ENCODE measurements at regions not wholly inside any gene's neighbourhood (a gene's known extent, or its start where the extent isn't known, plus 50 kb on each side); places are given as distances from the start of the nearest gene placed in this dataset.

- Histone ChIP-seq H3K9me3 (ENCODE audit: low read length) (no peaks in the 10 kb centered on the region), H4K20me1 (ENCODE audit: insufficient read depth, low read length) (no peaks in the 10 kb centered on the region), H3K27me3 (ENCODE audit: insufficient read depth, low read length) (no peaks in the 10 kb centered on the region), H3F3A (ENCODE audit: insufficient read depth, low read length) (no peaks in the 10 kb centered on the region), H3K36me3 (ENCODE audit: insufficient read depth, low read length) (no peaks in the 10 kb centered on the region), H2AFZ (ENCODE audit: low read length) (no peak overlapping the region), H3K27ac (ENCODE audit: low read depth, low read length, poor library complexity, severe bottlenecking) (no peak overlapping the region), H3K4me2 (ENCODE audit: low read length) (no peak overlapping the region), H3K9me2 (ENCODE audit: low read depth, low read length) (no peaks in the 10 kb centered on the region), H3K4me1 (ENCODE audit: insufficient read depth, low read length, severe bottlenecking) (no peaks in the 10 kb centered on the region), H3K4me3 (ENCODE audit: low read depth, low read length, poor library complexity, severe bottlenecking) (no peak overlapping the region), H3K9ac (ENCODE audit: low read length) (no peak overlapping the region), H3K79me2 (ENCODE audit: insufficient read depth, low read length) (no peaks in the 10 kb centered on the region)
- no peak for TF ChIP-seq CTCF (IDR thresholded peaks at IDR 0.05; ENCODE audit: low read length)
- no peak for TF ChIP-seq EZH2 (IDR thresholded peaks at IDR 0.05; ENCODE audit: borderline replicate concordance, low read length)
Measured at GRCh38 chr6:19052219-19052618, 665.1 kb downstream of the RNF144B start.

DNA sequence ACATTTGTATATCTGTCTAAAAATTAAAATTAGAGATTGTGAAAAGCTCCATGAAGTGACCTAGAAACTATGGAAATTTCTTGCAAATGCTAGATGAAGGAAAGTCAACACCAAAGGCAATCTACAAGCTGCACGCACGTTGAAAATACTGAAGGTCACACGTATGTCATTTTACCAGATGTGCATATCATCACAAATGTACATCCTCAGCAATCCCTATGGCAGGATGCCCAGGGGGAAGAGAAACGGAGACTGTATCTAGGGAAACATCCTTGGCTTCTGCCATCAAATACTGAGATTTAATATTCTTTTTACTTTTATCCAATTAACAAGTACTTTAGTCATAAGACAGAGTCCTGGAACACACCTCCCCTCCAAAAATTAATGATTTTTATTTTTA is 672.0 kb downstream of the RNF144B start:
- TF ChIP-seq CTCF (IDR thresholded peaks at IDR 0.05; ENCODE audit: low read length) (no peak), EZH2 (IDR thresholded peaks at IDR 0.05; ENCODE audit: borderline replicate concordance, low read length) (no peak)
- Histone ChIP-seq H3K27me3 (ENCODE audit: insufficient read depth, low read length) (no peaks in the 10 kb centered on the region), H3K27ac (ENCODE audit: low read depth, low read length, poor library complexity, severe bottlenecking) (no peak overlapping the region), H3K4me1 (ENCODE audit: insufficient read depth, low read length, severe bottlenecking) (no peaks in the 10 kb centered on the region), H4K20me1 (ENCODE audit: insufficient read depth, low read length) (no peaks in the 10 kb centered on the region), H2AFZ (ENCODE audit: low read length) (no peak overlapping the region), H3K79me2 (ENCODE audit: insufficient read depth, low read length) (no peaks in the 10 kb centered on the region), H3K36me3 (ENCODE audit: insufficient read depth, low read length) (no peaks in the 10 kb centered on the region), H3K9ac (ENCODE audit: low read length) (no peak overlapping the region), H3F3A (ENCODE audit: insufficient read depth, low read length) (no peaks in the 10 kb centered on the region), H3K4me3 (ENCODE audit: low read depth, low read length, poor library complexity, severe bottlenecking) (no peak overlapping the region), H3K9me3 (ENCODE audit: low read length) (no peaks in the 10 kb centered on the region), H3K9me2 (ENCODE audit: low read depth, low read length) (no peaks in the 10 kb centered on the region), H3K4me2 (ENCODE audit: low read length) (no peak overlapping the region)

DNA sequence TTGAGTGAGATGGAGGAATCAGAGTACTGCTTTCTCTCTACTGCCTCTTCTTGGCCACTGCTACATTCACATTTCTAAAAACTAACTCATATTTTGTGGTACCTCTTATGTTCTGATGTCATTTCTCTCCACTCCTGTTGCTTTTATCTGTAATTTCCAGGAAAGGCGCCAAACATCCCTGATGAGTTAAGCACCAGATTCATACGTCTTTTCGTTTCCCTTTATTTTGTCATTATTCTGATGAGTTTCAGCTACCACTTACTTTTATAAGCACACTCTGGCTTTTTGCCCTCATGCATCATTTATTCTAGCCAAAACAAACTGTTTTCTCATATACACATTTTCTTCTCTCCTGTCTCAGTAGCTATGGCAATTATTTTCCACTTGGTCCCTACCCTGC is 680.0 kb downstream of the RNF144B start:
- Histone ChIP-seq H2AFZ (ENCODE audit: low read length) (no peak overlapping the region), H3K27ac (ENCODE audit: low read depth, low read length, poor library complexity, severe bottlenecking) (no peak overlapping the region), H3K9ac (ENCODE audit: low read length) (no peak overlapping the region), H3K79me2 (ENCODE audit: insufficient read depth, low read length) (no peaks in the 10 kb centered on the region), H3K36me3 (ENCODE audit: insufficient read depth, low read length) (no peaks in the 10 kb centered on the region), H3K4me1 (ENCODE audit: insufficient read depth, low read length, severe bottlenecking) (no peaks in the 10 kb centered on the region), H3K9me2 (ENCODE audit: low read depth, low read length) (no peaks in the 10 kb centered on the region), H3K4me2 (ENCODE audit: low read length) (no peak overlapping the region), H3F3A (ENCODE audit: insufficient read depth, low read length) (no peaks in the 10 kb centered on the region), H4K20me1 (ENCODE audit: insufficient read depth, low read length) (no peaks in the 10 kb centered on the region), H3K27me3 (ENCODE audit: insufficient read depth, low read length) (no peaks in the 10 kb centered on the region), H3K9me3 (ENCODE audit: low read length) (no peaks in the 10 kb centered on the region), H3K4me3 (ENCODE audit: low read depth, low read length, poor library complexity, severe bottlenecking) (no peak overlapping the region)
- TF ChIP-seq CTCF (IDR thresholded peaks at IDR 0.05; ENCODE audit: low read length) (no peak), EZH2 (IDR thresholded peaks at IDR 0.05; ENCODE audit: borderline replicate concordance, low read length) (no peak)

All from OCI-LY1 (cell line).